ENCODE measurements at regions not wholly inside any gene's neighbourhood (a gene's known extent, or its start where the extent isn't known, plus 50 kb on each side); places are given as distances from the start of the nearest gene placed in this dataset.
"Not testable (repeated sequence)": the region's sequence is repeated elsewhere in the genome, so short reads cannot be mapped to it uniquely, and the experiment has no call there.

GRCh38 chr20:17891131-17891530, 77.5 kb downstream of the SNX5 start:
- TF ChIP-seq CTCF, POLR2A (IDR thresholded peaks at IDR 0.05): not testable (repeated sequence)

Data from lower leg skin (tissue), 3 donors.